T-helper 1 cell (primary cell): ENCODE measurements at regions not wholly inside any gene's neighbourhood (a gene's known extent, or its start where the extent isn't known, plus 50 kb on each side); places are given as distances from the start of the nearest gene placed in this dataset.
"Not testable (repeated sequence)": the region's sequence is repeated elsewhere in the genome, so short reads cannot be mapped to it uniquely, and the experiment has no call there.

Source experiments
- DNase-seq, 5 donors: peaks; one replicate each; pipeline ENCODE4 v3.0.0-alpha.2; 2012 to 2020

GRCh38 chr14:49105956-49106355, 480.2 kb downstream of the RPS29 start:
- no peak for DNase-seq

- DNase-seq: no peak
Measured at GRCh38 chr14:49105512-49105911, 480.7 kb downstream of the RPS29 start.

DNA sequence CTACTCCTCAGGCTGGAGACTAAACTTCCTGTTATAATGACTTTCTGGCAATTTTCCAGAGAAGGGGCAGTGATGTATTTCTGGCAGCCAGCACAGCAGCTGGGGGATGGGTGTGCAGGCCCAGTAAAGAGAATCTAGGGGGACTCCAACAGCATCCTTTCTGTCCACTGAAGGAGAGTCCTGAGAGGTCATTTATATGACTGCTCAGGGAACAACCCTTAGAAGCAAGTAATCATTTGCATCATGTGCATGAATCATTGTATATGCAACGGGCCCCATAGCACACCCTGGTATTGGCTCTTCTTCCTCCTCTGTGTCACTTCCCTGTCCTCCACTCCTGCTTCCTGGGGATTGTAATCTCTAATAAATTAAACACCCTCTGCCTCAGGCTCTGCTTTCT, 493.8 kb downstream of the RPS29 start:
- DNase-seq: no peak

GRCh38 chr14:49089107-49089506, 497.1 kb downstream of the RPS29 start:
- DNase-seq: no peak

GRCh38 chr14:49073292-49073691, 512.9 kb downstream of the RPS29 start:
- not testable (repeated sequence) for DNase-seq

- no peak for DNase-seq
Measured at GRCh38 chr14:49058511-49058910, 527.7 kb downstream of the RPS29 start.

- no peak for DNase-seq
Measured at GRCh38 chr14:49057838-49058510, 528.2 kb downstream of the RPS29 start.

GRCh38 chr14:49056021-49056420, 530.2 kb downstream of the RPS29 start:
- DNase-seq: no peak

DNA sequence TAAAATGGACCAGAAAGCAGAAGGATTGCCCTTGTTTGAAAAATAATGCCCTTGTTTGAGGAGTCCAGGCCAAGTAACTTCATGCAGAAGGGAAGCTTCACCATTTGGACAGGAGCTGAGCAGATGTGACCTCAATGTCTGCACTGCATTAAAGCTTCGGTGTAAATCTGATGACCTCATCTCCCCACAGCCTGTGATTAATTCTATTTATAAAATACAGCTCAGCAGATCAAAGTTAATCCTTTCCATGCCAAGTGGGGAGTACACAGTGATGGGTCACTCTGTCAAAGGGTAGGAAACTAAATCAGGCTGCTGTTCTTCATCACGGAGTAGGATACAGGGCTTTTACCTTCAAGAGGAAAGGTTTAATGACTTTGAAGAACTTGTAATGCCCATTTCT, 533.7 kb downstream of the RPS29 start:
- no peak for DNase-seq

DNA sequence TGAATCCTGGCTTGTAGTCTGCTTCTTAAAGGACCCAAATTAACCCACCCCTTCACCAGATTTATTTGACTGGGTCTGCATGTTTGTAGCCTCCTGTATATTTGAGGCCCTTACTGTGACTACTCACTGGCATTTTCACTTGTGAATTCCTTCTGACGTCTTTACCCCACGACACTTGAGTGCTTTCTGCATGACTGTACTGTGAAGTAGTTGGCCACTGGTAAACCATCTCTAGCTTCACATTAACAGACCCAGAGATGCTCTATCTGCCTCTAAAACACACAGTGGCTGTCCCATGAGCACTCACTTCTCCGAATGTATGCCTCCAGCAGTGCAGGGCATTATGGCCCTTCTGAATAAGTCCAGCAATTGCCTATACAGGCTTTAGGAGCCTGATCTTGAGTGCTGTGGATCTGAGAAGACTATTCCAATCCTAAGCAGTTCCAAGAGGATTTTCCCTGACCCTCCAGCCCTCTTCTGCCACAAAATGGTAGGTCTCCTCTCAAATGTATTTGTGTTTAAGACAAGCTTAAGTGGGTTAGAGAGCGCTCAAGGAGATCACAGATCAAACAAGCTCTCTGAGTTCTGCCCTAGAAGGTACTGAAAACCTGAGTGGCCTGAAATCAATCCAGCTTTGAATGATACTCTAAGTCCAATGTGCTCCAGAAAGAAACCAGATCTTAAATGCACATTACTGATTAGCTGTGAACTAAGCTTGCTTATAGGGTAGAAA, 534.7 kb downstream of the RPS29 start:
- no peak for DNase-seq

DNA sequence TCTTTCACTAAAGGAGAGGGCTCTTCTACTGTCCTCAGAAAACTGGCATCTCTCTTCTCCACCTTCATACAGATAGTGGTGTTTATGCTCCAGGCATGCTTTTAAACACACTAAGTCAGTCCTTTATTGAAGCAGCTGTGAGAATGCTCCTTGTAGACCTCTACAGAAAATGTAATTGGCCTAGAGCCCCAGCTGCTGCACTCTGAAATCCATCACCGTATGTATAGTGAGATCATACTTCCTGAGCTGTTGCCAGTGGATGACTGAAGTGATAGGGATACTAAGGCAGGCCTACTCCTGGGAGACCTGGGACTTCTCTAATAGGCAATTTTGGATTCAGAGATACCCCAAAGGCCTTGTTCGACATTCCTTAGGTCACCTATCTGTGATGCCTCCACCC, 535.4 kb downstream of the RPS29 start:
- no peak for DNase-seq

DNA sequence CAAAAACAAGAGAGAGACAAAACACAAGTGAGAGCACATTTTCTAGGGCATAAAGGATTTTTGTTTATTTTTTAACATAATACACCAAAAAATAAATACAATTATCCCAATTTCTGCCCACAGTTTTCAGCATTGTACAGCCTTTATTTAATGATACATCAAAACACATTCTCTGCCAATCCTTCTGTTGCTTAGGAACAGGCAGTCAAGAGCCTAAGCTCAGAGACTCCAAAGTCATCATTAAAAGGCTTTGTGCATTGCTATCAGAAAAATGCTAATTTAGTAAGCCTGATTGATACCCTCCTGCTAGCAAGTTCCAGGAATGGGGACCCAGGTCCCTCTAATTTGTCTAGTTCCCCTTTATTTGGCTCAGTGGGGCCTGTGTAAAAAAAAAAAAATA, 536.5 kb downstream of the RPS29 start:
- no peak for DNase-seq

GRCh38 chr14:49044981-49045380, 541.2 kb downstream of the RPS29 start:
- DNase-seq: no peak

- no peak for DNase-seq
Measured at GRCh38 chr14:49036984-49037516, 549.1 kb downstream of the RPS29 start.

- DNase-seq: no peak
Measured at GRCh38 chr14:49036266-49036665, 549.9 kb downstream of the RPS29 start.

DNA sequence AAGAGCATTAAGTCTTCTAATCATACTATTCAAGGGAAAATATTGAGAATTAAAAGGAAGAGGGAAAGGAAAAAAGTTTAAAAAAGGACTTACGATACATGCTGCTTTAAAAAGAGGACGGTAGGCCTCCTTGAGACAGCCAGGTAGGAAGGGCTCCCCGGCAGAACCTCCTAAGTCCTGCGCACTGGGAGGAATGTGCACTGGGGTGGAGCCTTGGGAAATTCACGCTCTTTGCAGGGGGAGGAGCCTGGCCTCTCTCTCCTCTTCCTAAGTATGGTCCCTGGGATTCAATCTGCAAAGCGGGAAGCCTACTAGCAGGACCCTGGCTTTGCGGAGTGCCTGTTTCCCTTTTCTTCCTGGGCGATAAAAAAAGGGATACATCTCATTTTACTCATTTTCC, 553.0 kb downstream of the RPS29 start:
- DNase-seq: no peak

DNA sequence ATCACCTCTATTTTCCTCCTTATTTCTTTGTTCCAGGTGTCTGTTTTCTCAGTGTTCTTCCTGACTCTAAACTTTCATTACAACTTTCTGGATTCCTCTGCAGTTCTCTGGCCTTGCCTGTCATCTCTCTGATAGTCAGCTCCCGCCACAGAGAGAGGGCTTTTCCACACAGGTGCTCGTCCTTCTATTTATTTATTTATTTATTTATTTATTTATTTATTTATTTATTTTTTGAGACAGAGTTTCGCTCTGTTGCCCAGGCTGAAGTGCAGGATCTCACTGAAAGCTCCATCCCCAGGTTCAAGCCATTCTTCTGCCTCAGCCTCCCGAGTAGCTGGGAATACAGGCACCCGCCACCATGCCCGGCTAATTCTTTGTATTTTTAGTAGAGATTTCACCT, 554.5 kb downstream of the RPS29 start:
- DNase-seq: not testable (repeated sequence)

DNA sequence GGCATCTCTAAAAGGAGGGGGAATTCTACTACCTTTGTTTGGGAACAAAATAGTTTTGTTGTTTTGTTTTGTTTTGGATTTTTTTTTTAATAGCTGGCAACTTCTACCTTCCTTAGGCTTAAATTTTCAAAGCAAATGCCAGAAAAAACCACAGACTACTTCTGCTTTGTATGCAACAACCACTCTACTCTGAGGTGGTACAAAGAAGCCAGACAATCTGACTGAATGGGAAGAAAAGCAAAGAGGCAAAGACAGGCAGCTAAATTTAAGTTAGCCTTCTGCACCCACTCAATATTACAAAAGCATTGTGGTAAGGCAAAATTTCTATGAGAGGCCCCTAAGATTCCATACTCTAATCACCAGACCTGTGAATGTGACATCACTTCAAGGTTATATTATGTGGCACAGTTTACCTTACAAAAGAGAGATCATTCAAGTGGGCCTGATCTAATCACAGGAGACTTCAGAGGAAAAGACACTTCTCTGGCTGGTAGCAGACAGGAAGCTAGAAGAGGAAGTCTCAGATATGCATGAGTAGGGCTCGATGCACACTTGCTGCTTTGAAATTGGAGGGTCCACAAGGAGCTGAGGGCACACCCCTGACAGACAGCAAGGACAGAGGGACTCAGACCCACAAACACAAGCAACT, 566.6 kb downstream of the RPS29 start:
- DNase-seq: no peak

DNA sequence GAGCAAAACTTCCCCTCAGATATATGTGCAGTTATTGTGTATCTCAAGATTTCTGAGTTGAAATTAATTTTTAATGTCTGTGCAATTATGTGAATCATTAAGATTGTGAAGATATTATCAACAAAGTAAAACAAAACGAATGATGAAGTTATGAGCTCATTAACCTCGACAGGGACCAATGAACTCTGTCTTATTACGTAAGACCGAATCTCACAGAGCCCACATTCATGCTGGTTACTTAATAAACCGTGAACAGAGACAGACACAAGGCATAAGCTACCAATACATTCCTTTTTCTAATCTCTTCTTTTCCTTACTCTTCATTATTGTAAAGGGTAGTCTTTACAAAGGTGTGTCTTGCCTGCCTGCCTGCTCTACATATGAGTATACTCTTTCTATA, 568.7 kb downstream of the RPS29 start:
- no peak for DNase-seq

- DNase-seq: no peak
Measured at GRCh38 chr14:49016381-49016780, 569.8 kb downstream of the RPS29 start.

- no peak for DNase-seq
Measured at GRCh38 chr14:49014476-49014875, 571.7 kb downstream of the RPS29 start.

DNA sequence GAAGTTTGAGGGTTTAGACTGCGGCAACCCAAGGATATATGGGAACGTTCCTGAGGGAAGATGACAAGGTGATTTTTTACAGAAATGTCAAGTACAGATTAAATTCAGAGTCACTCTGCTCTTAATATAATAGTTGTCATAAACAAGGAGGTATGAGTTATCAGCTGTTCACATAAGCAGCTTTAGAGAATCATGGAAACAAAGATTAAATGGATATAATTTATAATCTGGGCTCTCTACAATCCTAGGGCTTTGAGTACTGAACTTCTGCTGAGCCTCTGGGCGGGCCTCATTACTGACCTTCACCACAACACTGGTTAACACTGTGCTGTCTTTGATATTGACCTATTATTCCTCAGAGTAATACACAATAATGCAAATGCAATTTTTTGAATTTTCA, 577.8 kb downstream of the RPS29 start:
- DNase-seq: no peak

DNA sequence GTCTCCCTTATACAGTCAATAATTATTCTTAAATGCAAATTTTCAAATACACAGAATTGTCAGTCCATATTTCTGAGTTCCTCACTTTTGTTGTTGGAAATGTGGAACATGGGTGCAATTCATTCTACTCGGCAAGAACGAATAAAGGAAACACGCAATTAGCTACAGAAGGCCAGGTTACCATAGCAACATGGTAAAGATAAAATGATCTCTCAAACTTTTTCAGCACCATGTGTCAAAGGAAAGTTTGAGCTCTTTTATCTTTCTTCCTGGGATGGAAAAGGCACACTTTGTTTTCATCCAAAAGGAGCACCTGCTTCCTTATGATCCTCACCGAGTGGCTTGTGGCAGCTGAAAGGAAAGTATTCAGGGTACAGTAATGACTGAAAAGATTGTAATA, 595.0 kb downstream of the RPS29 start:
- DNase-seq: no peak

DNA sequence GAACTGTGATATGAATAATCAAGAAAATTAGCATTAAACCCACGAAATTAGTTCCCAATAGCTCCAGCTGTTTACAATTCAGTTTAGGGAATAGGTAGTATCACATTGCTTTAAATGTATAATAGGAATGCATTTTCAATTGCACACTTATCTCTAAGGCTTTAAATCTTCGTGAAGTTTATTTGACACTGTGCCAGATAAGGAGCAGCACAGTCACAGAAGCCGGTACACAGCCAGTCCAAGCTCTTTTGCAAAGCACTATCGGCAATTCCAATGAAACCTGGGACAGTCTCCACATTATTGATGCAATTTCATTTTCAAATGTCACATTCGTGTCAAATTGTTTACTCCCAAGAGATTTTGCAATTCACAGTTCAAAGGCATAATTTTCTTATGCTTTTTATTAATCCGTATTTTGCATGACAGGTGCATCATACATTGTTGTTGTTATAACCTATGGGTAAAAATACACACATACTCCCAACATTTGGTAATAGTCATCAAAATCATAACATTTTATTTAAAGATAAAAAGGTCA, 602.8 kb downstream of the RPS29 start:
- DNase-seq: no peak
